Thyroid gland (tissue), 4 donors: ENCODE measurements at regions not wholly inside any gene's neighbourhood (a gene's known extent, or its start where the extent isn't known, plus 50 kb on each side); places are given as distances from the start of the nearest gene placed in this dataset.
"Not testable (repeated sequence)": the region's sequence is repeated elsewhere in the genome, so short reads cannot be mapped to it uniquely, and the experiment has no call there.

ENCODE experiments used
- DNase-seq, 2 donors: peaks; one replicate each; pipeline ENCODE4 v3.0.0-alpha.2; 2019
- H3K27ac ChIP-seq, 3 donors: fragments of 200-600 bp; sonication (generic); 1 replicate in 2 of 3; 2 replicates in 1 of 3; pipeline ENCODE4 v1.5.1; 2016 to 2019; ENCODE audit warnings: mild to moderate bottlenecking in 1 of 3, moderate library complexity in 1 of 3
- H3K27me3 ChIP-seq: fragments of 200-600 bp; sonication (generic); one replicate; pipeline ENCODE4 v1.5.1; 2019
- H3K36me3 ChIP-seq, 2 donors: fragments of 200-600 bp; sonication (generic); one replicate each; pipeline ENCODE4 v1.5.1; 2016 to 2019
- H3K4me1 ChIP-seq, 2 donors: fragments of 200-600 bp; sonication (generic); one replicate each; pipeline ENCODE4 v1.5.1; 2017 to 2019
- H3K4me3 ChIP-seq, 3 donors: fragments of 200-600 bp; sonication (generic); replicated peaks in 1 of 3; 1 replicate in 2 of 3; 2 replicates in 1 of 3; pipeline ENCODE4 v1.5.1; 2016; ENCODE audit warnings: mild to moderate bottlenecking in 1 of 3
- H3K9me3 ChIP-seq: fragments of 200-600 bp; sonication (generic); one replicate; pipeline ENCODE4 v1.5.1; 2017
- POLR2A ChIP-seq, 2 donors: fragments of 450-650 bp; IDR thresholded peaks; one replicate each; pipeline ENCODE4 v1.6.1; 2017; ENCODE audit warnings: antibody characterized with exemption in 2 of 2, mild to moderate bottlenecking in 2 of 2, moderate library complexity in 1 of 2
- WGBS, 2 donors: methylation state at CpG; one replicate each; pipeline ENCODE4 v1.1.5; 2017; 5-methylcytosine and 5-hydroxymethylcytosine counted together
- intact Hi-C: fragments of 100-400 bp; cut with DNase I; formaldehyde crosslinking; loops from one replicate; pipeline ENCODE4 v1.15.1; 2023
- TF ChIP-seq, protein P1 (sequence below), 6 experiments: fragments of 200-600 bp in 3 of 6; fragments of 450-650 bp in 3 of 6; sonication (generic) in 3 of 6; IDR thresholded peaks; one replicate each; pipeline ENCODE4 v1.5.1; 2016 to 2019; ENCODE audit warnings: antibody characterized with exemption in 6 of 6, mild to moderate bottlenecking in 2 of 6, inconsistent platforms in 1 of 6, moderate library complexity in 1 of 6

DNA sequence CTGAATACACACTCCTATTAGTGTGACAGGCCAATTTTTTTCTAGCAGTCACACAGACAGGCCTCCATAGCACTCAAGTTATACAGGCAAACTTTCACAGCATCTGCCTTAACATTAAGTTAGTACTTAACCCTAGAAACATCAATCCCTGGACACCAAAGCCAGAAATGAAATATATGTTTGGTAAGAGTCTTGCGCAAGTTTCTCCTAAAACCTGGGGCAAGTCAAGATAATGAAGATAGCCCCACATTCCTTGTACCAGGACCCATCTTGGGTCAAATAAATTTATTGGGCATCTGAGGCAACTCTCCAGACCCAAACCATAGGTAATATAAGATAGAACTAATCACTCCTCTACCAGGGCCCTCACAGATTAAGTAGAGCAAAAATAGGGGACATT, 70.8 kb upstream of the ZNF92 start:
- Histone ChIP-seq H3K9me3 (no peaks in the 10 kb centered on the region), H3K27me3 (no peaks in the 10 kb centered on the region), H3K4me3 (no peak overlapping the region), H3K27ac (no peak overlapping the region), H3K4me1 (peaks cover 1 to 2% of the 10 kb centered on the region in 2 donors), H3K36me3 (no peaks in the 10 kb centered on the region)
- no peak for DNase-seq
- WGBS, 2 donors: 96 to 100% methylated on average over 1 of the region's 1 CpG
- TF ChIP-seq POLR2A (IDR thresholded peaks at IDR 0.05): no peak
- TF ChIP-seq, protein P1, sequence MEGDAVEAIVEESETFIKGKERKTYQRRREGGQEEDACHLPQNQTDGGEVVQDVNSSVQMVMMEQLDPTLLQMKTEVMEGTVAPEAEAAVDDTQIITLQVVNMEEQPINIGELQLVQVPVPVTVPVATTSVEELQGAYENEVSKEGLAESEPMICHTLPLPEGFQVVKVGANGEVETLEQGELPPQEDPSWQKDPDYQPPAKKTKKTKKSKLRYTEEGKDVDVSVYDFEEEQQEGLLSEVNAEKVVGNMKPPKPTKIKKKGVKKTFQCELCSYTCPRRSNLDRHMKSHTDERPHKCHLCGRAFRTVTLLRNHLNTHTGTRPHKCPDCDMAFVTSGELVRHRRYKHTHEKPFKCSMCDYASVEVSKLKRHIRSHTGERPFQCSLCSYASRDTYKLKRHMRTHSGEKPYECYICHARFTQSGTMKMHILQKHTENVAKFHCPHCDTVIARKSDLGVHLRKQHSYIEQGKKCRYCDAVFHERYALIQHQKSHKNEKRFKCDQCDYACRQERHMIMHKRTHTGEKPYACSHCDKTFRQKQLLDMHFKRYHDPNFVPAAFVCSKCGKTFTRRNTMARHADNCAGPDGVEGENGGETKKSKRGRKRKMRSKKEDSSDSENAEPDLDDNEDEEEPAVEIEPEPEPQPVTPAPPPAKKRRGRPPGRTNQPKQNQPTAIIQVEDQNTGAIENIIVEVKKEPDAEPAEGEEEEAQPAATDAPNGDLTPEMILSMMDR (IDR thresholded peaks at IDR 0.05): no peak
- intact Hi-C loops: no loop called here

DNA sequence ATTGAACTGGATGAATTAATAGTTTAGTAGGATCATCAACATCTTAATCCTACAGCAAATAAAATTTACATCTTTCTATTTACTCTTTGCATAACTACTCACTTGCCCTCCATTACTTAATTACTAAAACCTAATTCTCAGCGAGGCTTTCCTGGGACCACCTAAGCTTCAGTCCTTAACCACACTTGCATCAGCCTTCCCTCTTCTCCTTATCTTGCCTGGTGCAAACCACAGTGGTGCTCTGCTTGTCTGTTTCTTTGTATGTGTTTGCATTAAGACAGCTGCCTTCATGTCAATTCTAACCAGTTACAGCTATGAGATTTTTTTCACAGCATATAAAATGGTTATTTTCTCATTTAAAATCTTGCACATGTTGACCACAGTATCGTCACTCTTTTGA, 72.6 kb upstream of the ZNF92 start:
- Histone ChIP-seq H3K27me3 (no peaks in the 10 kb centered on the region), H3K4me3 (no peak overlapping the region), H3K9me3 (no peaks in the 10 kb centered on the region), H3K4me1 (no peaks in the 10 kb centered on the region), H3K36me3 (no peaks in the 10 kb centered on the region), H3K27ac (no peak overlapping the region)
- TF ChIP-seq, protein P1 (IDR thresholded peaks at IDR 0.05): no peak
- no peak for TF ChIP-seq POLR2A (IDR thresholded peaks at IDR 0.05)
- WGBS, 2 donors: 57 to 66% methylated on average over 2 of the region's 2 CpGs
- no peak for DNase-seq
- intact Hi-C loops: no loop called here

DNA sequence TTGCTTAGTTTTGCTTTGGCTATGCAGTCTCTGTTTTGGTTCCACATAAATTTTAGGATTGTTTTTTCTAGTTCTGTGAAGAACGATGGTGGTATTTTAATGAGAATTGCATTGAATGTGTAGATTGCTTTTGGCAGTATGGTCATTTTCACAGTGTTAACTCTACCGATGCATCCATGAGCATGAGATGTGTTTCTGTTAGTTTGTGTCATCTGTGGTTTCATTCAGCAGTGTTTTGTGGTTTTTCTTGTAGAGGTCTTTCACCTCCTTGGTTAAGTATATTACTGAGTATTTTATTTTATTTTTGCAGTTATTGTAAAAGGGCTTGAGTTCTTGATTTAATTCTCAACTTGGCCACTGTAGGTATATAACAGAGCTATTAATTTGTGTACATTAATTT, 78.2 kb upstream of the ZNF92 start:
- Histone ChIP-seq H3K27me3 (no peaks in the 10 kb centered on the region), H3K4me1 (no peaks in the 10 kb centered on the region), H3K9me3 (no peaks in the 10 kb centered on the region), H3K27ac (no peak overlapping the region), H3K36me3 (no peaks in the 10 kb centered on the region), H3K4me3 (no peak overlapping the region)
- DNase-seq: no peak
- TF ChIP-seq, protein P1 (IDR thresholded peaks at IDR 0.05): no peak
- TF ChIP-seq POLR2A (IDR thresholded peaks at IDR 0.05): no peak
- WGBS, 2 donors: 86 to 91% methylated on average over 2 of the region's 2 CpGs
- intact Hi-C loops: no loop called here

DNA sequence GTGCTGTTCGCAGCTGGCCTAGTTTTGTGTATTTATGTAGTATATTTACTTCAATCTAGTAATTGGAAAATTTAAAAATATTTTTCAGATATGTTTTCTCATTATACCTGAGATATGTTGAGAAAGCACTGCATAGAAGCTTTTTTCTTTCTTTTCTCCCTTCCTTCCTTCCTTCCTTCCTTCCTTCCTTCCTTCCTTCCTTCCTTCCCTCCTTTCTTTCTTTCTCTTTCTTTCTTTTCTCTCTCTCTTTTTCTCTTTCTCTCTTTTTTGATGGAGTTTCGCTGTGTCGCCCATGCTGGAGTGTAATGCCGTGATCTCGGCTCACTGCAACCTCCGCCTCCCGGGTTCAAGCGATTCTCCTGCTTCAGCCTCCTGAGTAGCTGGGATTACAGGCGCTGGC, 83.3 kb upstream of the ZNF92 start:
- DNase-seq, H3K9me3 ChIP-seq, H3K27me3 ChIP-seq, H3K27ac ChIP-seq, intact Hi-C loops, H3K4me3 ChIP-seq, H3K4me1 ChIP-seq, H3K36me3 ChIP-seq: not testable (repeated sequence)
- WGBS, 2 donors: 96 to 100% methylated on average over 9 of the region's 9 CpGs

DNA sequence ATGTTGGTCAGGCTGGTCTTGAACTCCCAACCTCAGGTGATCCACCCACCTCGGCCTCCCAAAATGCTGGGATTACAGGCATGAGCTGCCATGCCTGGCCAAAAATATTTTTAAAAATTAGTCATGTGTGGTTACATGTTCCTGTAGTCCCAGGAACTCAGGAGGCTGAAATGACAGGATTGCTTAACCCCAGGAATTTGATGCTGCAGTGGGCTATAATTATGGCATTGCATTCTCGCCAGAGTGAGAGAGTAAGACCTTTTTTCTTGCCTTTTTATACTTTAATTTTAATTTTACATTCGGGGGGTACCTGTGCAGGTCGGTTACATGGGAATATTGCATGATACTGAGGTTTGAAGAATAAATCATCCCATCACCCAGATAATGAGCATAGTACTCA, 86.6 kb upstream of the ZNF92 start:
- Histone ChIP-seq H3K9me3 (no peaks in the 10 kb centered on the region), H3K4me1 (peaks cover 0 to 3% of the 10 kb centered on the region in 2 donors), H3K27me3 (no peaks in the 10 kb centered on the region), H3K36me3 (no peaks in the 10 kb centered on the region), H3K27ac (no peak overlapping the region), H3K4me3 (no peak overlapping the region)
- 92 to 93% methylated on average over 4 of the region's 4 CpGs for WGBS, 2 donors
- TF ChIP-seq, protein P1 (IDR thresholded peaks at IDR 0.05): no peak
- no peak for TF ChIP-seq POLR2A (IDR thresholded peaks at IDR 0.05)
- intact Hi-C loops: no loop called here
- DNase-seq: no peak
